IPS DF 4.7 (cell line): ENCODE measurements at regions not wholly inside any gene's neighbourhood (a gene's known extent, or its start where the extent isn't known, plus 50 kb on each side); places are given as distances from the start of the nearest gene placed in this dataset.

Experiments used
- DNase-seq: peaks from one replicate; pipeline ENCODE4 v3.0.0-alpha.2; 2013; ENCODE audit warnings: low spot score; ENCODE audit errors: extremely low read depth

GRCh38 chr4:163419074-163419473, 54.5 kb downstream of the TKTL2 start:
- DNase-seq = no peak

GRCh38 chr4:163415668-163416067, 57.9 kb downstream of the TKTL2 start:
- DNase-seq = peak; percentile 30

GRCh38 chr4:163414275-163414674, 59.3 kb downstream of the TKTL2 start:
- DNase-seq = no peak

GRCh38 chr4:163404580-163404979, 60.9 kb downstream of the NPY5R start:
- no peak for DNase-seq

- no peak for DNase-seq
Observed at GRCh38 chr4:163404080-163404479, 60.4 kb downstream of the NPY5R start.
